Sigmoid colon (tissue), 6 donors: ENCODE measurements at regions not wholly inside any gene's neighbourhood (a gene's known extent, or its start where the extent isn't known, plus 50 kb on each side); places are given as distances from the start of the nearest gene placed in this dataset.

Experiments used
- DNase-seq: peaks from one replicate; pipeline ENCODE4 v3.0.0-alpha.2; 2019
- H3K27ac ChIP-seq, 4 donors: fragments of 200-600 bp; sonication (generic); one replicate each; pipeline ENCODE4 v1.5.1; 2016 to 2019; ENCODE audit warnings: mild to moderate bottlenecking in 1 of 4
- H3K27me3 ChIP-seq, 3 donors: fragments of 200-600 bp; sonication (generic); one replicate each; pipeline ENCODE4 v1.5.1; 2019; ENCODE audit warnings: mild to moderate bottlenecking in 1 of 3
- H3K36me3 ChIP-seq, 4 donors: fragments of 200-600 bp; sonication (generic); one replicate each; pipeline ENCODE4 v1.5.1; 2016 to 2019
- H3K4me1 ChIP-seq, 4 donors: fragments of 200-600 bp; sonication (generic); one replicate each; pipeline ENCODE4 v1.5.1; 2017 to 2019
- H3K4me3 ChIP-seq, 4 donors: fragments of 200-600 bp; sonication (generic); one replicate each; pipeline ENCODE4 v1.5.1; 2017 to 2019; ENCODE audit warnings: mild to moderate bottlenecking in 2 of 4, moderate library complexity in 1 of 4
- H3K9me3 ChIP-seq, 4 donors: fragments of 200-600 bp in 3 of 4; sonication (generic) in 3 of 4; one replicate each; pipeline versions ENCODE4 v1.5.1 to v1.6.1; 2013 to 2019
- CTCF ChIP-seq, 4 experiments: fragments of 450-650 bp in 3 of 4; fragments of 200-600 bp in 1 of 4; IDR thresholded peaks; one replicate each; pipeline ENCODE4 v1.5.1; 2016 to 2019; ENCODE audit warnings: antibody characterized with exemption in 4 of 4, mild to moderate bottlenecking in 3 of 4, moderate library complexity in 2 of 4
- EP300 ChIP-seq, 4 donors: sonication (generic); formaldehyde crosslinking; IDR thresholded peaks; one replicate each; pipeline ENCODE4 v1.6.1; 2017; ENCODE audit warnings: antibody characterized with exemption in 4 of 4
- POLR2A ChIP-seq, 2 donors: fragments of 450-650 bp; IDR thresholded peaks; one replicate each; pipeline ENCODE4 v1.6.1; 2016; ENCODE audit warnings: antibody characterized with exemption in 2 of 2, mild to moderate bottlenecking in 2 of 2, moderate library complexity in 2 of 2
- POLR2AphosphoS5 ChIP-seq, 4 donors: sonication (generic); formaldehyde crosslinking; IDR thresholded peaks; one replicate each; pipeline ENCODE4 v1.6.1; 2017; ENCODE audit warnings: antibody characterized with exemption in 4 of 4
- WGBS, 2 donors: extraction: QIAGEN DNeasy Blood & Tissue Kit; methylation state at CpG; one replicate each; pipeline ENCODE4 v1.1.7; 2013; 5-methylcytosine and 5-hydroxymethylcytosine counted together
- intact Hi-C: fragments of 100-400 bp; cut with DNase I; formaldehyde crosslinking; loops from one replicate; pipeline ENCODE4 v1.15.1; 2023
- donor health status: healthy with polysubstance abuse.
- donor health status: healthy.

GRCh38 chr2:120873958-120874887 lies 138.6 kb downstream of the GLI2 start:
- no peak overlapping the region for H3K4me3 ChIP-seq
- no peaks in the 10 kb centered on the region for H3K36me3 ChIP-seq
- H3K9me3 ChIP-seq = no peaks in the 10 kb centered on the region
- no peaks in the 10 kb centered on the region for H3K27me3 ChIP-seq
- DNase-seq = peak; percentile 56
- intact Hi-C loops = no loop called here
- H3K27ac ChIP-seq = no peak overlapping the region
- WGBS, 2 donors = 81 to 85% methylated on average over 27 of the region's 27 CpGs
- TF ChIP-seq POLR2A (IDR thresholded peaks at IDR 0.05) (no peak), EP300 (IDR thresholded peaks at IDR 0.05) (no peak), CTCF (IDR thresholded peaks at IDR 0.05) (no peak), POLR2AphosphoS5 (IDR thresholded peaks at IDR 0.05) (no peak)
- peaks cover 0 to 23% (median 17%) of the 10 kb centered on the region in 4 donors for H3K4me1 ChIP-seq

DNA sequence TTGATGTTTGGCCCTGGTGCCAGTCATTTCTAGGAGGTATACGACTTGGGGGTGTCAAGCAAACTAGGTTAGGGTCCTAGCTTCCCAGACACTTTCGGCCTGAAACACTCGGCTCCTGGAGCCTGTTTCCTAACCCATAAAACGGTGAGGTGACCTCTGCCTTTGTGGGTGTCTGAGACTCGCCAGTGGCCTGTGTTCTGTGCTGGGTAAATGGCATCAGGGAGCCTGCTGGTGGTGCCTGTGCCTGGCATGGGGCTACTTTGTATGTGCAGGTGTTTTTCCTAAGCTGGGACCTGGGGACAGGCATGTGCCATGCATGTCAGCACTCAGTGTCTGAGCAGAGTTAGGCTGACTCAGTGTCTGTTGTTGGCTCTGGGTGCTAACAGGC lies 139.2 kb downstream of the GLI2 start:
- no peak for TF ChIP-seq POLR2AphosphoS5 (IDR thresholded peaks at IDR 0.05)
- Histone ChIP-seq H3K4me3 (no peak overlapping the region), H3K27ac (peak overlapping the region in 1 of 4 donors; percentile 40), H3K9me3 (no peaks in the 10 kb centered on the region), H3K4me1 (peaks cover 0 to 23% (median 22%) of the 10 kb centered on the region in 4 donors), H3K27me3 (no peaks in the 10 kb centered on the region), H3K36me3 (no peaks in the 10 kb centered on the region)
- 75 to 79% methylated on average over 5 of the region's 5 CpGs for WGBS, 2 donors
- DNase-seq = no peak
- intact Hi-C loops = no loop called here

DNA sequence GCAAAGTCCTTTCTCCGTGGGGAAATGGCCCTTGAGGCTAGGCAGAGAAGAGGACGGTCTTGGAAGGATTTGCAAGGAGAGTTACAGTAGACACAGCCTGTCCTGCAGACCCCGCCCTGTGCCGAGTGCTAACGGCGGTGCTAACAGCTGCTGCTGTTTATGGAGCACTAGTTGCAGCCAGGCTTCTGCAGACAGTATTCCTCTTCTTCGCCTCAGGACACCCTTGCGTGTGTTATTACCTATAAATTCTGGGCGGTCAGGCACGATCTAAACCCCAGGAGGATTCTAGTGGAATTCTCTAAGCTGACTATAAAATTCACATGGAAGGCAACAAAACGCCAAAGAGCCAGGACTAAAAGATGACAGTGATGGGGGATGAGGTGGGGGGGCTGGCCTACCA lies 139.8 kb downstream of the GLI2 start:
- Histone ChIP-seq H3K36me3 (no peaks in the 10 kb centered on the region), H3K27ac (peak overlapping the region in 1 of 4 donors; percentile 40), H3K9me3 (no peaks in the 10 kb centered on the region), H3K27me3 (no peaks in the 10 kb centered on the region), H3K4me3 (no peak overlapping the region), H3K4me1 (peaks cover 0 to 28% (median 25%) of the 10 kb centered on the region in 4 donors)
- 10 to 61% methylated on average over 11 of the region's 11 CpGs for WGBS, 2 donors
- DNase-seq = no peak
- intact Hi-C loops = no loop called here
- TF ChIP-seq POLR2A (IDR thresholded peaks at IDR 0.05) = no peak
- no peak for TF ChIP-seq POLR2AphosphoS5 (IDR thresholded peaks at IDR 0.05)
- no peak for TF ChIP-seq EP300 (IDR thresholded peaks at IDR 0.05)
- TF ChIP-seq CTCF (IDR thresholded peaks at IDR 0.05) = no peak

GRCh38 chr2:120876526-120877280 lies 141.0 kb downstream of the GLI2 start:
- TF ChIP-seq POLR2AphosphoS5 (IDR thresholded peaks at IDR 0.05) (no peak), EP300 (IDR thresholded peaks at IDR 0.05) (no peak), CTCF (IDR thresholded peaks at IDR 0.05) (no peak), POLR2A (IDR thresholded peaks at IDR 0.05) (no peak)
- no peak overlapping the region for H3K4me3 ChIP-seq
- no peaks in the 10 kb centered on the region for H3K9me3 ChIP-seq
- DNase-seq = no peak
- H3K27me3 ChIP-seq = no peaks in the 10 kb centered on the region
- H3K4me1 ChIP-seq = peaks cover 0 to 29% (median 25%) of the 10 kb centered on the region in 4 donors
- 91 to 92% methylated on average over 11 of the region's 11 CpGs for WGBS, 2 donors
- H3K36me3 ChIP-seq = no peaks in the 10 kb centered on the region
- intact Hi-C loops = no loop called here
- no peak overlapping the region for H3K27ac ChIP-seq

GRCh38 chr2:120877409-120877808 lies 141.7 kb downstream of the GLI2 start:
- no peaks in the 10 kb centered on the region for H3K9me3 ChIP-seq
- H3K27ac ChIP-seq = no peak overlapping the region
- intact Hi-C loops = no loop called here
- DNase-seq = no peak
- H3K36me3 ChIP-seq = no peaks in the 10 kb centered on the region
- H3K4me1 ChIP-seq = peaks cover 0 to 36% (median 32%) of the 10 kb centered on the region in 4 donors
- 84 to 87% methylated on average over 7 of the region's 7 CpGs for WGBS, 2 donors
- no peaks in the 10 kb centered on the region for H3K27me3 ChIP-seq
- no peak for TF ChIP-seq POLR2AphosphoS5 (IDR thresholded peaks at IDR 0.05)
- TF ChIP-seq EP300 (IDR thresholded peaks at IDR 0.05) = no peak
- TF ChIP-seq CTCF (IDR thresholded peaks at IDR 0.05) = no peak
- no peak for TF ChIP-seq POLR2A (IDR thresholded peaks at IDR 0.05)
- H3K4me3 ChIP-seq = no peak overlapping the region
